MM.1S (cell line): ENCODE measurements at regions not wholly inside any gene's neighbourhood (a gene's known extent, or its start where the extent isn't known, plus 50 kb on each side); places are given as distances from the start of the nearest gene placed in this dataset.

ENCODE experiments used
- DNase-seq: peaks from one replicate; pipeline ENCODE4 v3.0.0-alpha.2; 2015
- H2AFZ ChIP-seq: fragments of 300-600 bp; sonication (generic); 2 replicates; pipeline ENCODE4 v1.6.0; 2016; ENCODE audit warnings: antibody characterized with exemption, low read length
- H3F3A ChIP-seq: fragments of 300-600 bp; sonication (generic); 2 replicates; pipeline ENCODE4 v1.6.1; 2016; ENCODE audit warnings: mild to moderate bottlenecking, antibody characterized with exemption, low read length, moderate library complexity, mixed read lengths; ENCODE audit not compliant: insufficient read depth
- H3K27ac ChIP-seq: fragments of 300-600 bp; sonication (generic); 2 replicates; pipeline ENCODE4 v1.5.1; 2016; ENCODE audit warnings: mild to moderate bottlenecking, low read length
- H3K27me3 ChIP-seq: fragments of 300-600 bp; sonication (generic); replicated peaks from 2 replicates; pipeline ENCODE4 v1.6.0; 2016; ENCODE audit warnings: low read length; ENCODE audit not compliant: insufficient read depth
- H3K36me3 ChIP-seq: fragments of 300-600 bp; sonication (generic); replicated peaks from 2 replicates; pipeline ENCODE4 v1.6.1; 2016; ENCODE audit warnings: mild to moderate bottlenecking, low read length, mixed read lengths; ENCODE audit not compliant: insufficient read depth
- H3K4me1 ChIP-seq: fragments of 300-600 bp; sonication (generic); 2 replicates; pipeline ENCODE4 v1.6.1; 2016; ENCODE audit warnings: low read length, mixed read lengths
- H3K4me2 ChIP-seq: fragments of 300-600 bp; sonication (generic); 2 replicates; pipeline ENCODE4 v1.6.0; 2016; ENCODE audit warnings: low read depth, low read length
- H3K4me3 ChIP-seq: fragments of 300-600 bp; sonication (generic); 2 replicates; pipeline ENCODE4 v1.5.1; 2016; ENCODE audit warnings: low read length, mixed read lengths
- H3K79me2 ChIP-seq: fragments of 300-600 bp; sonication (generic); 2 replicates; pipeline ENCODE4 v1.6.1; 2016; ENCODE audit warnings: mixed run types, low read length, mixed read lengths
- H3K9ac ChIP-seq: fragments of 300-600 bp; sonication (generic); 2 replicates; pipeline ENCODE4 v1.6.1; 2016; ENCODE audit warnings: low read length, mixed read lengths
- H3K9me2 ChIP-seq: fragments of 300-600 bp; sonication (generic); replicated peaks from 2 replicates; pipeline ENCODE4 v1.6.1; 2016; ENCODE audit warnings: mild to moderate bottlenecking, low read length, mixed read lengths; ENCODE audit not compliant: insufficient read depth
- H3K9me3 ChIP-seq: fragments of 300-600 bp; sonication (generic); replicated peaks from 2 replicates; pipeline ENCODE4 v1.6.1; 2016; ENCODE audit warnings: mild to moderate bottlenecking, low read length, mixed read lengths; ENCODE audit not compliant: insufficient read depth
- H4K20me1 ChIP-seq: fragments of 300-600 bp; sonication (generic); 2 replicates; pipeline ENCODE4 v1.6.1; 2016; ENCODE audit warnings: mild to moderate bottlenecking, low read length, moderate library complexity, mixed read lengths; ENCODE audit not compliant: insufficient read depth
- EZH2 ChIP-seq: fragments of 300-600 bp; sonication (generic); optimal IDR thresholded peaks from 2 replicates; pipeline ENCODE3; 2017; ENCODE audit warnings: low read depth, mild to moderate bottlenecking, antibody characterized with exemption, low read length, mixed read lengths
- EZH2phosphoT487 ChIP-seq: fragments of 300-600 bp; sonication (generic); IDR thresholded peaks from 2 replicates; pipeline ENCODE4 v1.6.1; 2018; ENCODE audit warnings: antibody characterized with exemption, low read length
- TF ChIP-seq, protein P1 (sequence below): fragments of 300-600 bp; sonication (generic); IDR thresholded peaks from 2 replicates; pipeline ENCODE4 v1.5.1; 2016; ENCODE audit warnings: antibody characterized with exemption, low read length, mixed read lengths

DNA sequence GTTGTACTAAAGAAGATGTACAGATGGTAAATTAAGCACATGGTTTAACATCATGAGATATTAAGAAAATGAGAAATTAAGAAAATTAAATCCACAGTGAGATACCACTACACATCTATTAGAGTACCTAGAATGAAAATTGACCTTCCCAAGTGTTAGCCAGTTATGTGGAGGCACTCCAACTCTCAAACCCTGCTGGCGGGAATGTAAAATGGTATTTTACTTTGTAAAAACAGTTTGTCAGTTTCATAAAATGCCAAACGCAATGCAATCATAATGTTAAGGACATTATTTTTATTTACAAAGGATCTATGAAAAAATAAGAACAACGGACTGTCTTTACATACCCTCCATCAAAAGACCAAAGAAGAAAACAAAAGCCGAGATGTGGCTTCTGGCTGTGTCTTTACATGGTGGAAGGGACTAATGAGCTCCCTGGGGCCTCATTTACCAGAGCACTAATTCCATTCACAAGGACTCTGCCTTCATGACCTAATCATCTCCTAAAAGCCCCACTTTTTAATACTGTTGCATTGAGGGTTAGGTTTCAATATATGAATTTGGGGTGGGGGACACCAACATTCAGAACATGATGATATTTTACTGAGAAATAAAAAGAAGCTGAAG is 1178.7 kb downstream of the AACS start:
- TF ChIP-seq, protein P1, sequence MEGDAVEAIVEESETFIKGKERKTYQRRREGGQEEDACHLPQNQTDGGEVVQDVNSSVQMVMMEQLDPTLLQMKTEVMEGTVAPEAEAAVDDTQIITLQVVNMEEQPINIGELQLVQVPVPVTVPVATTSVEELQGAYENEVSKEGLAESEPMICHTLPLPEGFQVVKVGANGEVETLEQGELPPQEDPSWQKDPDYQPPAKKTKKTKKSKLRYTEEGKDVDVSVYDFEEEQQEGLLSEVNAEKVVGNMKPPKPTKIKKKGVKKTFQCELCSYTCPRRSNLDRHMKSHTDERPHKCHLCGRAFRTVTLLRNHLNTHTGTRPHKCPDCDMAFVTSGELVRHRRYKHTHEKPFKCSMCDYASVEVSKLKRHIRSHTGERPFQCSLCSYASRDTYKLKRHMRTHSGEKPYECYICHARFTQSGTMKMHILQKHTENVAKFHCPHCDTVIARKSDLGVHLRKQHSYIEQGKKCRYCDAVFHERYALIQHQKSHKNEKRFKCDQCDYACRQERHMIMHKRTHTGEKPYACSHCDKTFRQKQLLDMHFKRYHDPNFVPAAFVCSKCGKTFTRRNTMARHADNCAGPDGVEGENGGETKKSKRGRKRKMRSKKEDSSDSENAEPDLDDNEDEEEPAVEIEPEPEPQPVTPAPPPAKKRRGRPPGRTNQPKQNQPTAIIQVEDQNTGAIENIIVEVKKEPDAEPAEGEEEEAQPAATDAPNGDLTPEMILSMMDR: no peak
- TF ChIP-seq EZH2: no peak
- no peak for TF ChIP-seq EZH2phosphoT487
- no peak for DNase-seq
- Histone ChIP-seq H2AFZ (no peak overlapping the region), H3F3A (no peaks in the 10 kb centered on the region), H3K4me2 (no peak overlapping the region), H3K27me3 (no peaks in the 10 kb centered on the region), H4K20me1 (no peaks in the 10 kb centered on the region), H3K36me3 (no peaks in the 10 kb centered on the region), H3K79me2 (no peaks in the 10 kb centered on the region), H3K9ac (no peak overlapping the region), H3K27ac (no peak overlapping the region), H3K9me3 (no peaks in the 10 kb centered on the region), H3K4me3 (no peak overlapping the region), H3K9me2 (no peaks in the 10 kb centered on the region), H3K4me1 (no peaks in the 10 kb centered on the region)

DNA sequence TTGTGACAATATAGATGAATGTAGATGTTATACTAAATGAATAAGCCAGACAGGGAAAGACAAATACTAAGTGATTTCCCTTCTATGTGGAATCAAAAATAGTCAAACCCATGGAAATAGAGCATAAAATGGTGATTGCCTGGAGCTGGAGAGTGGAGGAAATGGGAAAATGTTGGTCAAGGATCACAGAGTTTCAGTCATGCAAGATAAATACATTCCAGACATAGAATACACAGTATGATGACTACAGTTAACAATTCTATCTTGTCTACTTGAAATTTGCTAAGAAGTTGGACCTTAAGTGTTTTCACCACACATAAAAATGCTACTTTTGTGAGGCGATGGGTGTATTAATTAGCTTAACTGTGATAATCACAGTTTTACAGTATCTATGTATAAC is 1182.7 kb downstream of the AACS start:
- H3K4me3 ChIP-seq: no peak overlapping the region
- no peak overlapping the region for H3K27ac ChIP-seq
- no peak overlapping the region for H3K4me2 ChIP-seq
- no peak for DNase-seq
- H3F3A ChIP-seq: no peaks in the 10 kb centered on the region
- TF ChIP-seq EZH2phosphoT487 (no peak), EZH2 (no peak)
- TF ChIP-seq, protein P1: no peak
- no peaks in the 10 kb centered on the region for H3K27me3 ChIP-seq
- H3K4me1 ChIP-seq: no peaks in the 10 kb centered on the region
- no peaks in the 10 kb centered on the region for H3K79me2 ChIP-seq
- no peak overlapping the region for H3K9ac ChIP-seq
- H3K9me2 ChIP-seq: no peaks in the 10 kb centered on the region
- no peaks in the 10 kb centered on the region for H3K36me3 ChIP-seq
- no peaks in the 10 kb centered on the region for H3K9me3 ChIP-seq
- no peak overlapping the region for H2AFZ ChIP-seq
- H4K20me1 ChIP-seq: no peaks in the 10 kb centered on the region

DNA sequence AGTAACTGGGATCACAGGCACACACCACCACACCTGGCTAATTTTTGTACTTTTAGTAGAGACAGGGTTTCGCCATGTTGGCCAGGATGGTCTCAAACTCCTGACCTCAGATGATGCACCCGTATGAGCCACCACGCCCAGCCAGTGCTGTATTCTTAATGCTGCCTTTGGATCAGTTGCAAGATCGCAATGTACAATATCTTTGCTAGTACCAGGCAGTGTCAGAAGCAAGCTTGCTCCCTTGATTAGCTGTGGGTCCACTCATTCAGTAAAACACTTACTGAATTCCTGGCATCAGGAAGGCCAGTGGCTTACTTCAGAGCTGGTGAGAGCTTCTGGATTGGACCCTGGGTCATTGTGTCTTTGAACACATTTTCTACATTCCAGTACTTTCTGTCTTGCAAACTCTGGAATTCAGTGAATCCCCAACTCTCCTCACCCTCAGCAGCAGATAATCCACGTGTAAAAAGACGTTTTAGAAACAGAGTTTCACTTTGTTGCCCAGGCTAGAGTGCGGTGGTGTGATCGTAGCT is 1183.7 kb downstream of the AACS start:
- H3F3A ChIP-seq: no peaks in the 10 kb centered on the region
- TF ChIP-seq EZH2 (no peak), EZH2phosphoT487 (no peak)
- H2AFZ ChIP-seq: no peak overlapping the region
- no peaks in the 10 kb centered on the region for H3K27me3 ChIP-seq
- H3K27ac ChIP-seq: no peak overlapping the region
- H3K36me3 ChIP-seq: no peaks in the 10 kb centered on the region
- no peaks in the 10 kb centered on the region for H3K9me2 ChIP-seq
- no peak for DNase-seq
- H3K4me1 ChIP-seq: no peaks in the 10 kb centered on the region
- H4K20me1 ChIP-seq: no peaks in the 10 kb centered on the region
- H3K9me3 ChIP-seq: no peaks in the 10 kb centered on the region
- no peaks in the 10 kb centered on the region for H3K79me2 ChIP-seq
- H3K4me2 ChIP-seq: no peak overlapping the region
- no peak overlapping the region for H3K9ac ChIP-seq
- H3K4me3 ChIP-seq: no peak overlapping the region

GRCh38 chr12:126258190-126258589 is 1193.0 kb downstream of the AACS start:
- no peaks in the 10 kb centered on the region for H4K20me1 ChIP-seq
- H3K4me2 ChIP-seq: no peak overlapping the region

More at GRCh38 chr12:126258190-126258589, 1193.0 kb downstream of the AACS start:
- H3F3A ChIP-seq: no peaks in the 10 kb centered on the region
- no peak overlapping the region for H2AFZ ChIP-seq
- H3K4me3 ChIP-seq: no peak overlapping the region
- H3K36me3 ChIP-seq: no peaks in the 10 kb centered on the region
- H3K4me1 ChIP-seq: no peaks in the 10 kb centered on the region
- no peak for DNase-seq
- no peaks in the 10 kb centered on the region for H3K9me2 ChIP-seq
- no peaks in the 10 kb centered on the region for H3K79me2 ChIP-seq
- H3K9ac ChIP-seq: no peak overlapping the region
- no peaks in the 10 kb centered on the region for H3K9me3 ChIP-seq
- no peak overlapping the region for H3K27ac ChIP-seq
- no peaks in the 10 kb centered on the region for H3K27me3 ChIP-seq
- no peak for TF ChIP-seq EZH2
- no peak for TF ChIP-seq EZH2phosphoT487
- TF ChIP-seq, protein P1: no peak
